ENCODE measurements at regions not wholly inside any gene's neighbourhood (a gene's known extent, or its start where the extent isn't known, plus 50 kb on each side); places are given as distances from the start of the nearest gene placed in this dataset.

- DNase-seq, result no peak
Measured at GRCh38 chr1:29704430-29704829, 468.1 kb downstream of the PTPRU start.

GRCh38 chr1:29703596-29704370 lies 467.5 kb downstream of the PTPRU start:
- no peak for DNase-seq

- DNase-seq, result no peak
Measured at GRCh38 chr1:29700491-29700890, 464.2 kb downstream of the PTPRU start.

GRCh38 chr1:29698626-29699025 lies 462.3 kb downstream of the PTPRU start:
- DNase-seq, result no peak

DNA sequence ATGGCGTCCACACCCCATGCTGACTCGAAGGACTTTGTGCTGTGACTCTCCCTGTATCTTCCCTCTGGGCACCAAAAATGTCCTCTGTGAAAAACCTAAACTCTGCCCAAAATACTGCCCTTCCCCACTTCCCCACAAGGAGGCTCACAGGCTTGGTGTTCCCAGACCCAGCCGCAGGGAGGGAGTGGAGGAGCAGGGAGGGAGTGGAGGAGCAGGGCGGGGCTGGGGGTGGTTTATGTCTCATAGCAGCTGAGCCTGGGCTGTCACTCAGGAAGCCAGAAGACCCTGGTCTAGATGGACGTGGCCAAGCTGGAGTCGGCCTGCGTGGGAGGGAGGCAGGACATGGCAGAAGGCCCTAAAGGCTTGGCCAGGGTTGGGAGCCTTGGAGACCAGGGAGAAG lies 461.7 kb downstream of the PTPRU start:
- no peak for DNase-seq

GRCh38 chr1:29697391-29697780 lies 461.1 kb downstream of the PTPRU start:
- no peak for DNase-seq

DNA sequence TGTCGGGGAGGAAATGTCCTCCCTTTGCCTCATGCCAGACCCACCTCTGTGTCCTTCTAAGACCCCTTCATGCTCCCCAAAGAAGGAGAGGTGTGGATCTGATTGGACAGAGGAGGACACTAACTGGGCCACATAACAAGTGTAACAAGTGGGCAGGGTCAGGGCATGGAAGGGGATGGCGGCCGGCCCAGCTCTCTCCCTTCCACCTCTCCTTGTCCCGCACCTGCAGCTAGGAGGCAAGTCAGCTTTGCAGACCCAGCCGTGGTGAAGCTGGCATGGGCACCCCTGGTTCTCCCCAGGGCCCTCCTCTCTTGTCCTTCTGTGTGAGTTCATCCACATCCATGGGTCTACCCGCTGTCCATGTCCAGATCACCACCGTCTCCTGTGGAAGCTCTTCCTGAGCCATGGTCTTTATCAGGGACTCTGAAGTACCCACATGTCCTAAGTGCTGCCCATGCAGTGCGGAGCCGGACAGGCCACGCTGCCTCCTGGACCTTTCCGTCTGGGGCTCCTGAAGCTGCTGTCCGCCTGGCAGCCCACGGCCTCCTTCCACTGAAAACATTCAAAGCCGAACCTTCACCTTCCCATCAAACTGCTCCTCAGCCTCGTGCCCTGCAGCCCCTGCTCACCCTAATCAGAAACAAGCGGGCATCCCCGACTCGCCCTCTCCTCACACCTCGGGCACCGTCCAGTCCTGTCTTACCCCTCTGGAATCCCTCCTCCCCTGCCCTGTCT lies 460.5 kb downstream of the PTPRU start:
- DNase-seq, result no peak

DNA sequence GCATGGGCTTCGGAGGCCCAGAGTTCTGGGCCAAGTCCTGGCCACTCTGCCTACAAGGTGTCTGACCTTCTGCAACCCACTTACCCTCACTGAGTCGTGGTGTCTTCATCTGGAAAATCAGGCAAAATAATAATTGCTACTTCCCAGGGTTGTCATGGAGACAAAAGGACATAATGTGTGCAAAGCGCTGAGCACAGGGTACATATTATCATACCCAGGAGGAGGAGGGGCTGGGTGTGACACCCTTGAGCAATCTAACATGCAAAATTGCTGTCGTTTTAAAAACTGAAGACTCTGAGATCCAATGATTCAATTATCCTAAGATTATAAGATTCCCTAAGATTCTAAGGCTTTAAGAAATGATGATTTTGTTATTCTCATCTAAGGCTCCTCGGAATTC lies 459.5 kb downstream of the PTPRU start:
- DNase-seq, result no peak

GRCh38 chr1:29695036-29695435 lies 458.7 kb downstream of the PTPRU start:
- DNase-seq, result no peak

DNA sequence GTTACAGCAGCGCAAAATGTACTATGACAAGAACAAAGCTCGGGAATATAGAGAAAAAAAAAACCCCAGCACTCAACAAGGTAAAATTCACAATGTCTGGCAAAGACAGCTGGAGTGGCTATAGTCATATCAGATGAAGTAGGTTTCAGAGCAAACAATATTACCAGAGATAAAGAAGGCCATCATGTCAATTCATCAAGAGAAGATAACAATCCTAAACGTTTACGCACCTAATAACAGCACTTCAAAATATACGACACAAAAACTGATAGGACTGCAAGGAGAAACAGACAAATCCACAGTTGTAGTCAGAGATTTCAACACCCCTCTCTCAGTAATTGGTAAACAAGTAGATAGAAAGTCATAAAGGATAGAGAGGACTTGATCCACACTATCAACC lies 455.2 kb downstream of the PTPRU start:
- DNase-seq, result no peak

DNA sequence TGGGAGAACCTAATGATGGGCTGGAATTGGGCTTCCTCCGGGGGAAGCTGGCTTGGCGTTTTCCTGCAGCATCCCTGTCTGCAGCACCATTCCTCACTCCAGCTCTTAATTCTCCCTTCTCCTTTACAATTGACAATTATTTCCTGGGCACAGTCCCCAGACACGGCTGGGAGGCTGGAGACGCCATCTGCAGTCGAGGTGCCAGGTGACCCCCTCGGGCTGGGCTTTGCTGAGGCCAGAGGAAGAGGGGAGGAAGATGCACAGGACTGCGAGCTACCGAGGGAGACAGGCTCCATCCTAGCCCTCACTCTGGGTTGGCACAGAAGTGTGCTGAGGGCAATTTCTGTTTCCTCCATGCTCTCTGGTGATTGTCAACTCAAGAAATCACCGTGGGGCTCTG lies 453.8 kb downstream of the PTPRU start:
- DNase-seq, result no peak

GRCh38 chr1:29689372-29690030 lies 453.2 kb downstream of the PTPRU start:
- no peak for DNase-seq

DNA sequence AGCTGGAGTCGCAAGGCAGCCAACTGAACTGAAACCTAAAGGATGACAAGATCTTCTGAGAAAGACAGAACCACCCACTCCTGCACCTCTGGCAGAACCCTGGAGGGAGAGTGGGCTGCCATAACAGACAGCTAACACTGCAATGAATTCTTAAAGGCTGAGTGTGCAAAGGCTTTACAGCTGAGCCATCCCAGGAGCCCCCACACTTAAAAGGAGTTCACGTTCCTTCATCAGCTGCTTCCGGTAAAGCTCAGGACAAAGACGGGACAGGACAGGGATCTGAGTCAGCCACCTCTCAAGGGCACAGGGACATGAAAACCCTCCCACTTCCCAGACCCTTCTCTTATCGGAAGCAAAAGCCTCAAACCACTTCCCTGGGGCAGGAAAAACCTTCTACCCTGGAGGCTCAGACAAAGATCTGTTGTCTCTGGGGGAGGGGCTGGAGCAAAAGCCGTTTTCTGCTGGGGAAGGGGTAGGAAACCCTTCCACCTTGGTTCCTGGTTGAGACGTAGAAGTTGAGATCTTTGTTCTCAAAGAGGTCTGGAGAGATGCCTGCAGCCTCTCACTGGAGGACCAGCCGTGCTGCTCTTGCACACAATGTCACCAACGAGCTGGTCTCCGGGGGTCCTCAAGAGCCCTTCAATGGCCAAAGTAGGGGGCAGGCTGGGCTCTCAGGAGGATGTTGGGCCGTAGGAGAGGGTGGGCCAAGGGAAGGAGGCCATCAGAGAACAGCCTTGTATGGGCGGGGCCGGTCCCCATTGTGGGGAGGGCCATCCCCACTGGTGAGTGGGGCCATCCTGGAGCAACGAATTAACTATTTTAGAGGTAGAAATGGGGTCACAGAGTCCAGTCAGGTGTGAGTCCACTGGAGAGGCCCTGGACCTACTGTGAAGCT lies 452.4 kb downstream of the PTPRU start:
- no peak for DNase-seq

DNA sequence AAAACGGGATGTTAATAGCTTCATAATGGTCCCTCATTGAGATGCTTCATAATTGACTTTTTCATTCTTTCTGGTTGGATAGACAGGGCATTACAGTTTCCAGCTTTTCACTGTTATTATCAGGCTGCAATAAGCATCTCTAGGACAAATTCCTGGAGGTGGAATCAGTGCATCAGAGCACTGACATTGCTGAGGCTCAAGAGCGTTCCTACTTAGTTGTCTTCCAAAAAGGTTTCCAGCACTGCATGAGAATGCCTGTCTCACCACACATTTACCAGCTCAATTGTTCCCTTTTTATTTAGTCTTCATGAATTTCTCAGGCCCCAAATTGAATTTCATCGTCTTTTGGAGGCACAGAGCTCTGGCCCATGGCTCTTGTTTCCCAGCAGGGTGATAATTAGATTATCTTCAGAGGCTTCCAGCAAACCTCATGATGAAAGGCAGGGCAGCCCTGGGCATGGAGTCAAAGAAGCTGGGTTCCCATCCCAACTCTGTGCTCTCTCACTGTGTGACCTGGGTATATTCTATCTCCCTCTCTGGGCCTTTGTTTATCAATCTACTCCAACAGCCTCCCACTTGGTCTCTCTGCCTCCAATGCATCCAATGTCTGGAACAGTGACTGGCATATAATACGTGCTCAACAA lies 451.4 kb downstream of the PTPRU start:
- DNase-seq, result no peak

GRCh38 chr1:29687166-29687565 lies 450.8 kb downstream of the PTPRU start:
- DNase-seq, result no peak

DNA sequence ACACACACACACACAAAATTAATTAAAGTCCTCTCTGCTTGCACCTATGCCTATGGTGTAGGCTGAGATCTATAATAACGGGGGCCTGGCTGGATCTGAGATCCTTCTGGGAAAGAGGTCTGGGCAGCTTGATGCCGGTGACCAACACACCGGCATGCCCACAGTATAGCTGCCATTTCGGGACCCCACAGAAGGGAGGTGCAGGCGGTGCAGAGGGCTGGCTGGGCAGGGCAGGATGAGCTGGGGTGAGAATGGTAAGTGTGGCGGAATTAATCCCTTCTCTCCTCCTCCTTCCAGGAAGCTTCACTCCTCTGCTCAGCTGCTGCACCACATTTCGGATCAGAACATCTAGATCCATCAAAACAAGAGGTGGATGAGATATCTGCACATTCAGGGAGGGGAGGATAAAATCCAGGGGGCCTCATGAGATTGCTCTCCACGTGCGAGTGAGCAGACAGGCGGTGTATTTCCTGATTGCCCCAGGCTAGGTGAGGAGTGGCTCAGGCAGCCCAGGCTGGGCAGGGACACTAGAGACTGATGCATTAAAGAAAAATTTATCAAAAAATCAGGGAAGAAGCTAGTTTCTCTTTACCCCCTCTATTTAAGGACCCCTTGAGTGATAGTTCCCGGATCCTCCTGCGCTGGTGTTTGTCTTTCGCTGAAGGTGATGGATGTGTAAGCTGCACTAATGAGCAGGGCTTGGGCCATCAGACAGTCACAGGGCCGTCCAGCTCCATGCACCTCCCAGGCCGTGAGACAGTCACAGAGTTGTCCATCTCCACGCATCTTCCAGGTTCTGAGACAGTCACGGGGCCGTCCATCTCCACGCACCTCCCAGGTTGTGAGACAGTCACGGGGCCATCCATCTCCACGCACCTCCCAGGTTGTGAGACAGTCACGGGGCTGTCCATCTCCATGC lies 449.9 kb downstream of the PTPRU start:
- no peak for DNase-seq

- DNase-seq, result no peak
Measured at GRCh38 chr1:29685387-29685786, 449.1 kb downstream of the PTPRU start.

DNA sequence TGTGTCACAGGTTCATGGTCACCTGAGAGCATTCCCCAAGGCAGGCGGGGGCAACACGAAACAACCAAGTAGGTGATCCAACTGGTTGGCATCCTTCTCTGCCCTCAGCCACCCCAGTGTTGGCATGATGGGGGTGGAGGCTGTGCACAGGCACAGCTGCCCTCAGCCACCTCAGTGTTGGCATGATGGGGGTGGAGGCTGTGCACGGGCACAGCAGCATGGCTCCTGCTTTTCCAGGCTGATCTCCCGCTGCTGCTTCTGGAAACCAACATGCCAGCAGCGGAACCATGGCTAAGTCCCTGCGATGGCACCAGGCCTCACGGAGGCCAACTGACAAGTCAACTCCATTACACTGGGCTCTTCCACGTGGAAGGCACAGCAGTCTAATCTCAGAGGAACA lies 447.8 kb downstream of the PTPRU start:
- no peak for DNase-seq

GRCh38 chr1:29683472-29683871 lies 447.1 kb downstream of the PTPRU start:
- DNase-seq, result no peak

DNA sequence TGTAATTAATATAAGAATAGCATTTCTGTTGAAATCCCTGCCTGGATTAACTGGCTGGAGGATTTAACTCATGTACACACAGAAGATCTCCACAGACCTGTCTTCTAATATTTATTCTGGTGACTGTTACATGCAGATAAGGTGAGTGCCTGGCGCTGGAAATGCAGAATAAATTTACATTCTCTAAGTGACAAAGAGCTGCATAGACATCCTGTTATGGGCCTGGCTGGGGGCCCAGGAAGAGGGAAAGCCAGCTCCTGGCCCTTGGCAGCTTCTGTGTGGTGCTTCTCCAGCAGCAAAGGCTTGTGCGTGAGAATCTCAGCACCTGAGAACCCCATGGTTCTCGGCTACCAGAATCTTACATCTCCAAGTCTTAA lies 446.6 kb downstream of the PTPRU start:
- no peak for DNase-seq

GRCh38 chr1:29682171-29682918 lies 446.0 kb downstream of the PTPRU start:
- DNase-seq, result no peak
